Tibial nerve (tissue), 4 donors: ENCODE measurements at regions not wholly inside any gene's neighbourhood (a gene's known extent, or its start where the extent isn't known, plus 50 kb on each side); places are given as distances from the start of the nearest gene placed in this dataset.

Experiments used
- EP300 ChIP-seq, 2 donors: sonication (generic); formaldehyde crosslinking; IDR thresholded peaks; one replicate each; pipeline ENCODE4 v1.6.1; 2017; ENCODE audit warnings: antibody characterized with exemption in 2 of 2, mild to moderate bottlenecking in 1 of 2
- POLR2A ChIP-seq, 2 donors: fragments of 450-650 bp; IDR thresholded peaks; one replicate each; pipeline ENCODE4 v1.6.1; 2017; ENCODE audit warnings: antibody characterized with exemption in 2 of 2, mild to moderate bottlenecking in 2 of 2, moderate library complexity in 2 of 2
- TF ChIP-seq, protein P1 (sequence below), 5 experiments: fragments of 200-600 bp in 3 of 5; fragments of 450-650 bp in 2 of 5; sonication (generic) in 3 of 5; IDR thresholded peaks; one replicate each; pipeline ENCODE4 v1.5.1; 2016 to 2019; ENCODE audit warnings: antibody characterized with exemption in 5 of 5, mild to moderate bottlenecking in 3 of 5, moderate library complexity in 2 of 5

GRCh38 chr16:17839272-17839671, 368.5 kb upstream of the XYLT1 start:
- TF ChIP-seq, protein P1, sequence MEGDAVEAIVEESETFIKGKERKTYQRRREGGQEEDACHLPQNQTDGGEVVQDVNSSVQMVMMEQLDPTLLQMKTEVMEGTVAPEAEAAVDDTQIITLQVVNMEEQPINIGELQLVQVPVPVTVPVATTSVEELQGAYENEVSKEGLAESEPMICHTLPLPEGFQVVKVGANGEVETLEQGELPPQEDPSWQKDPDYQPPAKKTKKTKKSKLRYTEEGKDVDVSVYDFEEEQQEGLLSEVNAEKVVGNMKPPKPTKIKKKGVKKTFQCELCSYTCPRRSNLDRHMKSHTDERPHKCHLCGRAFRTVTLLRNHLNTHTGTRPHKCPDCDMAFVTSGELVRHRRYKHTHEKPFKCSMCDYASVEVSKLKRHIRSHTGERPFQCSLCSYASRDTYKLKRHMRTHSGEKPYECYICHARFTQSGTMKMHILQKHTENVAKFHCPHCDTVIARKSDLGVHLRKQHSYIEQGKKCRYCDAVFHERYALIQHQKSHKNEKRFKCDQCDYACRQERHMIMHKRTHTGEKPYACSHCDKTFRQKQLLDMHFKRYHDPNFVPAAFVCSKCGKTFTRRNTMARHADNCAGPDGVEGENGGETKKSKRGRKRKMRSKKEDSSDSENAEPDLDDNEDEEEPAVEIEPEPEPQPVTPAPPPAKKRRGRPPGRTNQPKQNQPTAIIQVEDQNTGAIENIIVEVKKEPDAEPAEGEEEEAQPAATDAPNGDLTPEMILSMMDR (IDR thresholded peaks at IDR 0.05) = no peak
- TF ChIP-seq POLR2A (IDR thresholded peaks at IDR 0.05) (no peak), EP300 (IDR thresholded peaks at IDR 0.05) (no peak)
